PC-9 (cell line): ENCODE measurements at regions not wholly inside any gene's neighbourhood (a gene's known extent, or its start where the extent isn't known, plus 50 kb on each side); places are given as distances from the start of the nearest gene placed in this dataset.

Source experiments
- CTCF ChIP-seq: fragments of 200-600 bp; sonication (generic); conservative IDR thresholded peaks from 2 replicates; pipeline ENCODE4 v1.6.1; 2017; ENCODE audit warnings: mixed run types, antibody characterized with exemption, mild to moderate bottlenecking, moderate library complexity
- EZH2 ChIP-seq: fragments of 200-600 bp; sonication (generic); IDR thresholded peaks from 2 replicates; pipeline ENCODE4 v1.8.0; 2017; ENCODE audit warnings: antibody characterized with exemption, low read depth

GRCh38 chr6:80449726-80450125, 343.3 kb downstream of the BCKDHB start:
- TF ChIP-seq CTCF: no peak
- TF ChIP-seq EZH2: no peak
